ENCODE measurements at regions not wholly inside any gene's neighbourhood (a gene's known extent, or its start where the extent isn't known, plus 50 kb on each side); places are given as distances from the start of the nearest gene placed in this dataset.

GRCh38 chr15:38021259-38021658 lies 86.8 kb downstream of the TMCO5A start:
- TF ChIP-seq CTCF (conservative IDR thresholded peaks at IDR 0.05; ENCODE audit: low read depth, low read length) (no peak), EZH2phosphoT487 (IDR thresholded peaks at IDR 0.05; ENCODE audit: borderline replicate concordance, low read length) (no peak)
